ENCODE measurements at regions not wholly inside any gene's neighbourhood (a gene's known extent, or its start where the extent isn't known, plus 50 kb on each side); places are given as distances from the start of the nearest gene placed in this dataset.

- TF ChIP-seq CTCF (IDR thresholded peaks at IDR 0.05) (no peak), POLR2AphosphoS5 (IDR thresholded peaks at IDR 0.05; ENCODE audit: insufficient read depth in 1 of 2, low read depth in 1 of 2) (no peak)
These were observed 130.1 kb upstream of the STAC start for GRCh38 chr3:36250191-36250590.

Measured in vagina (tissue), 2 donors.